ENCODE measurements at regions not wholly inside any gene's neighbourhood (a gene's known extent, or its start where the extent isn't known, plus 50 kb on each side); places are given as distances from the start of the nearest gene placed in this dataset.

DNA sequence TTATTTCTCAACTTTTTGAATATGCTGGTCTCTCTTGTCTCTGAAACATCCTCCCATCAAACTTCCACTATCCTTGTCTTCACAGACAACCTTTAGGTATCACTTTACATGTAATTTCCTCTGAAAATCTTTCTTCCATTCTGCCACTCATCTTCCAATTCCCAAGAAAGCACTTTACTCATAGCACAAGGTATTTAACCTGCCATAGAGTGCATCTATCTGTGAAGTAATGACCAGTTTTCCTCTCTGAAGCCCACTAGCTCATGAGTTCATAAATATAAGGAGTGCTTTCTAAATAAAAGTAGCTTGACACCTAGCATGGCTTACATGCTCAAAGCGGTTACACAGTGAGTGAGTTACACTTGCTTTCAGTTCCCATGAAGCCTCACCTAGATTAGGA, 160.7 kb upstream of the CMC1 start:
- no peak for DNase-seq (ENCODE audit: low spot score)
- ChIA-PET POLR2A (ENCODE audit: low non-redundant PET) (no interaction called here), CTCF (no interaction called here)
- H3K27ac ChIP-seq, result no peak overlapping the region
- TF ChIP-seq, protein P1, sequence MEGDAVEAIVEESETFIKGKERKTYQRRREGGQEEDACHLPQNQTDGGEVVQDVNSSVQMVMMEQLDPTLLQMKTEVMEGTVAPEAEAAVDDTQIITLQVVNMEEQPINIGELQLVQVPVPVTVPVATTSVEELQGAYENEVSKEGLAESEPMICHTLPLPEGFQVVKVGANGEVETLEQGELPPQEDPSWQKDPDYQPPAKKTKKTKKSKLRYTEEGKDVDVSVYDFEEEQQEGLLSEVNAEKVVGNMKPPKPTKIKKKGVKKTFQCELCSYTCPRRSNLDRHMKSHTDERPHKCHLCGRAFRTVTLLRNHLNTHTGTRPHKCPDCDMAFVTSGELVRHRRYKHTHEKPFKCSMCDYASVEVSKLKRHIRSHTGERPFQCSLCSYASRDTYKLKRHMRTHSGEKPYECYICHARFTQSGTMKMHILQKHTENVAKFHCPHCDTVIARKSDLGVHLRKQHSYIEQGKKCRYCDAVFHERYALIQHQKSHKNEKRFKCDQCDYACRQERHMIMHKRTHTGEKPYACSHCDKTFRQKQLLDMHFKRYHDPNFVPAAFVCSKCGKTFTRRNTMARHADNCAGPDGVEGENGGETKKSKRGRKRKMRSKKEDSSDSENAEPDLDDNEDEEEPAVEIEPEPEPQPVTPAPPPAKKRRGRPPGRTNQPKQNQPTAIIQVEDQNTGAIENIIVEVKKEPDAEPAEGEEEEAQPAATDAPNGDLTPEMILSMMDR (conservative IDR thresholded peaks at IDR 0.05; ENCODE audit: low read depth), result no peak

DNA sequence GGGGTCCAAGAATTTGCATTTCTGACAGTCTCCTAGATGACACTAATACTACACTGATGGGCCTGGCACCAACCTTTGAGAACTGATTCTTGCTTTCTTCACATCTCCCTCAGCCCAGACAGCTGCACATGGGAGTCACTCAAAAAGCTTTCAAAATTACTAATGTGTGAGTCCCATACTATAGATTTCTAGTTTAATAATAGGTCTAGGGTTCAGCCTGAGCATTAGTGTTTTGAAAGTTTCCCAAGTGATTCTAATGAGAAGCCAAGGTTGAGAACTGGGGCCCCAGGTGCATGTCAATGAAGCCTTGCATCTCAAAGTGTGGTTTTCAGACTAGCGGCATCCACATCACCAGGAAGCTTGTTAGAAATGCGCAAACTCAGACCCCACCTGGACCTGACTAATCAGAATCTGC, 159.9 kb upstream of the CMC1 start:
- POLR2A ChIA-PET (ENCODE audit: low non-redundant PET), result no interaction called here
- CTCF ChIA-PET, result no interaction called here
- H3K27ac ChIP-seq, result no peak overlapping the region
- TF ChIP-seq, protein P1 (conservative IDR thresholded peaks at IDR 0.05; ENCODE audit: low read depth), result no peak
- no peak for DNase-seq (ENCODE audit: low spot score)

DNA sequence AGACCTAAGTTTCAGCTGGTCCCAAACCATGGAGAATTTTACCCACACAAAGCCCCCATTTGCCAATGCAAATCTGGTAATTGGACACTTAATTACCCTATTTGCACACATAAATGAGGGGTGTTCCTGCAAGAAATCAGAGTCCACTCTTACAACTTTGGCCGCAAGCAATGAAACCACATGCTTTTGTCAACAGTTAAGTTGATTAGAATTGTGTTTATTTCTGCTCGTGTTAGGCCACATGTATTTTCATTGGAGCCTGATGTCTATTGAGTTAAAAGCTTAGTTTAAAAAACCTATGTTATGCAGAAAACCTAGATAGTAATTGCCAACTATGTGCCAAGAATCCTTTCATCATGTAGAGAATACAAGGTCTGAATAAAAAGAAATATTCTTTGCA, 153.8 kb upstream of the CMC1 start:
- TF ChIP-seq, protein P1 (conservative IDR thresholded peaks at IDR 0.05; ENCODE audit: low read depth), result no peak
- no peak for DNase-seq (ENCODE audit: low spot score)
- H3K27ac ChIP-seq, result no peak overlapping the region
- POLR2A ChIA-PET (ENCODE audit: low non-redundant PET), result no interaction called here
- CTCF ChIA-PET, result no interaction called here

DNA sequence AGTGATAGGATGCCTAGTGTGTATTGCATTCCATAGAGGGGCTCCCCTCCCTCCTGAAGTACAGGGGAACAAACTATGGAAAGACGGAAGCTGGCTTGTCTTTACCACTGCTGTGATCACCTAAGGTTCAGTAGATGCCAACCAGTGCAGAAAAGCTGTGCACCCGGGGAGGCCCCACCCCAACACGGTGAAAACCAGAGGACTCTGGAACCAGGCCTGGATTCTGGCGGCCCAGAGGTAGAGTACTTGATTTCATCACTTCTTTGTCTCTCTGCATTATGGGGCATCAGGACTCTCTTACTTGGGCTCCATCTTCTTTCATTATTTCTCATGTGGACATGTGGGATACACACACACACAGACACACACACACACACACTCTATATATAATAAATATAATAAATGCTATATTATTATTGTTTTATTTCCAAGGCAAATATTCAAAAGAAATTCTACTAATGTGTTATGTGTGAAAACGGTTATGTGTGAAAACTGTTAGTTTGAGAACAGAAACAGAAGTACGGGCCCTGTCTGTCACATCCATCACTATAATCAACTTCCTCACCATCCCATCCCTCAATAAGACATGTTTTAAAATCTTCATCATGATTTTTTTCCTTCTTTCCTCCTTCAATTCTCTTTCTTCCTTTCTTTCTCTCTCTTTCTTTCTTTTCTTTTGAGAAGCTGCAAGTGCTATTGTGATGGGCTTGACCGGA, 152.4 kb upstream of the CMC1 start:
- POLR2A ChIA-PET (ENCODE audit: low non-redundant PET), result no interaction called here
- TF ChIP-seq, protein P1 (conservative IDR thresholded peaks at IDR 0.05; ENCODE audit: low read depth), result no peak
- no peak for DNase-seq (ENCODE audit: low spot score)
- no peak overlapping the region for H3K27ac ChIP-seq
- CTCF ChIA-PET, result interaction anchor here (0.7 to 0.9 kb wide), 2 partner anchors 9 to 429 kb away, joined by 3 to 4 read pairs; no protein-coding TSS in a partner anchor

DNA sequence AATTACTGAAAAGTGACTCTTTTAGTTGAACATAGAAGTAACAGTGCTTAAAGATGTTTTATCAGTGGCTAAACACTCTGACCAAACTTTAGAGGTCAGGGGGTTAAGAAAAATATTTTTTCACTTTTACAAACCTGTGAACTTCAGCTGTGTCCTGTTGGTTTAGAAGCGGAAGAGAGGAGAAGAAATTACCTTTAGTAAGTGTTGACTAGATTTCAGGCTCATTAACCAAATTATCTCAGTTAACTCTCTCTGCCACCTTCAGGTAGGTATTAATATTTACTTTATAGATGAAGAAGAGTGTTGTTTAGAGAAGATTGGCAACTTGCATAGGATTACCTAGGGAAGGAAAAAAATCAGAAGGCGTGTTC, 151.9 kb upstream of the CMC1 start:
- CTCF ChIA-PET, result interaction anchor here (0.7 to 0.9 kb wide), 2 partner anchors 8 to 430 kb away, joined by 3 to 4 read pairs; no protein-coding TSS in a partner anchor
- DNase-seq (ENCODE audit: low spot score), result no peak
- TF ChIP-seq, protein P1 (conservative IDR thresholded peaks at IDR 0.05; ENCODE audit: low read depth), result no peak

DNA sequence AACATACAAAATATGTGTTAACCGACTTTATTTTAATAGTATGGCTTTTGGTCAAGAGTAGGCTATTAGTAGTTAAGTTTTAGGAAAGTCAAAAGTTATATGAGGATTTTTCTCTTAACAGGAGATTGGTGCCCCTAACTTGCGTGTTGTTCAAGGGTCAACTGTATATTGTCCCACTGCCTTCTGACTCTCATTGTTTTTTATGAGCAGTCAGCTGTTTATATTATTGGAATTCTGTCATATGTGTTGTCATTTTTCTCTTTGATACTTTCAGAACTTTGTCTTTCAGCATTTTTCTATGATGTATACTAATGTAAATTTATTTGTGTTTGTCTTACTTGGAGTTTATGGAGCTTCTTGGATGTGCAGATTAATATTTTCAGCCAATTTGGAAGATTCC, 142.1 kb upstream of the CMC1 start:
- CTCF ChIA-PET, result no interaction called here
- DNase-seq (ENCODE audit: low spot score), result no peak
- TF ChIP-seq, protein P1 (conservative IDR thresholded peaks at IDR 0.05; ENCODE audit: low read depth), result no peak
- POLR2A ChIA-PET (ENCODE audit: low non-redundant PET), result no interaction called here
- no peak overlapping the region for H3K27ac ChIP-seq

More for the DNA sequence above, 151.9 kb upstream of the CMC1 start:
- POLR2A ChIA-PET (ENCODE audit: low non-redundant PET), result no interaction called here
- H3K27ac ChIP-seq, result no peak overlapping the region

All from RWPE1 (cell line).